Stimulated activated CD4-positive, alpha-beta T cell treated with anti-CD3 and anti-CD28 coated beads, Interleukin-12 subunit alpha, Interleukin-12 subunit beta, amount 100 ng/mL, for 48 hours (primary cell): ENCODE measurements at regions not wholly inside any gene's neighbourhood (a gene's known extent, or its start where the extent isn't known, plus 50 kb on each side); places are given as distances from the start of the nearest gene placed in this dataset.

Source experiments
- DNase-seq, 3 donors: peaks; one replicate each; pipeline ENCODE4 v3.0.0-alpha.2; 2020; ENCODE audit warnings: low read depth in 2 of 3, low spot score in 1 of 3

- no peak for DNase-seq
Measured at GRCh38 chr13:99053636-99054233, 75.9 kb upstream of the DOCK9 start.

DNA sequence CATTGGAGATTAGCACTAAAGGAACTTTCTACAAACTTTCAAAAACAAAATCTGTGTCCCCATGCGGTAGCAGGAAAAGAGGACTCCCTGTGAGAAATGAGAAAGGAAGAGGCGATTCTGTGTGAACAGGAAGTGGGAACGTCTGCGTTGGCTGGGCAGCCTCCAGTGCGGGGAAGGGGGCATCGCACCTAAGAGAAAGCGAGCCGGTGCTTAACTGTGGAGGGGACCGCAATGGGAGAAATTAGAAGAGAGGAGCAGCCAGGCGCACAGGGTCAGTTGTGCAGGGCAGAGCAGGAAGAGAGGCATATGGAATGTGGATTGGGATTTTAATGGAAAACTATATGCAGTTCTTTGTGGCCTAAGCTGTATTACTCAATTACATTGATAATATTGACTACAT, 77.4 kb upstream of the DOCK9 start:
- DNase-seq = no peak

DNA sequence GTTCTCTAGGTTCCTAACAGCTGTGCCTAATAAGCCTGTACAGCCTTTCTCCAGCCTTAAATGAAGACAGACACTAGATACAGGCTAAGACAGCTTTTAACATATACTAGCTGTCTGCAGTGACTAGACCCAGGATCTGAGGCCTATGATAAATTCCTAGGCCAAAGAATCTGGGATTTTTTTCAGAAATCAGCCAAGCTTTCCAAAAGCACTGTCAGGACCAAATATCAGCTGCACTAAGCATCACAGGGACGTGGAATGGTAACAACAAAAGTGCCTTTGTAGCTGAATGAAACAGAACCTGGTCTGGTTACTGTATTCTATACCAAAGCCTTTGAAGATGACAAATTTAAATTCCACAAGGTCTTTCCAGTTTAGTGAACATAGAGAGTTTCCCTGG, 77.9 kb upstream of the DOCK9 start:
- DNase-seq = no peak

DNA sequence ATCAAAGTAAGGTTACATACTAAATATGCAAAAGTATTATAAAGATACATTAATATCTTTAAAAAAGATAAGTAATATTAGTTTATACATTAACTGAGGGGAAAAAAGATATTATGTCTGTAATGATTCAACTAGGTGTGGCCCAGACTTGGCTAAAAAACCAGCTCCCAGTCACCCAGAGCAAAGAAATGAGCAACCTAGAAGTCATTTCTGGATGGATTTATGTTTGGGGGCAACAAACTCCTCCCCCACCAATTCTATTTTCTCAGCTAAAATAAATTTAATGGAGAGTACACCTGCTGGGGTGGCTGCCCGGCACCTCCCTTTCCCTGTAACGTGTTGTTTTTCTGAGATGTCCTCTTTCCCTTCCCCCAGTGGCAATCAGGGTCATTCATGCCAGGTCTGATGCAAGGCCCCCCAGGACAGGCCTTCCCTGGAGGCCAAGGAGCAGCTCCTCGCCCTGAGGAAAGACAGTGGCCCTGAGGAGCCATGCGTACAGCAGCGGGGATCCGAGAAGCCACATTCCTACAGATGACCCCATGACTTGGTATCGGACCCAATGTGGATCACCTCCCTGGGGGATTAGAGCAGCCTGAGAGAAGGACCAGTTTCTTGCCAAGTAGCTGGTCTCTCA, 78.6 kb upstream of the DOCK9 start:
- no peak for DNase-seq

GRCh38 chr13:99057310-99057975, 79.6 kb upstream of the DOCK9 start:
- no peak for DNase-seq

DNA sequence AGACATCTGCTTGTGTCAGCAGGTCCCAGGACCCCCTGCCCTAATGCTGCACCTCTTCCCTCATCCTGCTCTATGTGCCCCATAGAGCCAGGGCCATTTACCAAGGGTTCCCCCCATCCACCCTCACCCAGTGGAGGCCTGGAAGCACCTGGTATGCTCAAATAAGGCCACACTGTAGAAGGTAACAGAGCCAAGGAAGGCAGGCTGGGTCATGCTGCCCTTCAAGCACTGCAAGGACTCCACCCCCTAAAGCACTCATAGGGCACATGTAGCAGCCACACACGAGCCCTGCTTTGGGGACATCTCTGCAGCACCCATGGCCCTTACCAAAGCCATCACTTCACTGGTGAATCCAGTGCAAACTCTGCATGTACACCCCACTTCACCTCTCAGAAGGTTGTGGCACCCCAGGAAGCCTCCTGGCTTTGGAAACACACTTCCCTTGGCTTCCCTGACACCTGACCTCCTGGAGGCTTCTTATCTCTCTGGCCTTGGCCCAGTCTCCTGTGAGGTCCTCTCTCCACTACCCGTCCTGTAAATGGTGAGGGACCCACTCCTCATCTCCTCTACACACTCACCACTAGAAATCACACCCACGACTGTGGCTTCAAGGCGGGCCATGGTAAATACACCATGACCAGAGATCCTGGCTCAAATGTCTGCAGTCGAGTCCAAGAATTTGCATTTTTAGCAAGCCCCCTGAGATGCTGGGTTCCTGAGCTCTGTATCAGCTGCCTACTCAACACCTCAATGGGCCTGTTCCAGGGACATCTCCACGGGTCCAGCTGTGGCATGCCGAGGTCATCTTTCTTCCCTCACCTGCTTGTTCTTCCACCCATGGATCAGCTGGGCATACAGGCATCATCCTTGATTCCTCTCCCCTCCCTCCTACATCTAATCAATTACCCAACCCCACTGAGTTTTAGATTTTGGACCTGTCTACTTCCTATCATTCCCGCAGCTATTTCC, 80.9 kb upstream of the DOCK9 start:
- DNase-seq = no peak

DNA sequence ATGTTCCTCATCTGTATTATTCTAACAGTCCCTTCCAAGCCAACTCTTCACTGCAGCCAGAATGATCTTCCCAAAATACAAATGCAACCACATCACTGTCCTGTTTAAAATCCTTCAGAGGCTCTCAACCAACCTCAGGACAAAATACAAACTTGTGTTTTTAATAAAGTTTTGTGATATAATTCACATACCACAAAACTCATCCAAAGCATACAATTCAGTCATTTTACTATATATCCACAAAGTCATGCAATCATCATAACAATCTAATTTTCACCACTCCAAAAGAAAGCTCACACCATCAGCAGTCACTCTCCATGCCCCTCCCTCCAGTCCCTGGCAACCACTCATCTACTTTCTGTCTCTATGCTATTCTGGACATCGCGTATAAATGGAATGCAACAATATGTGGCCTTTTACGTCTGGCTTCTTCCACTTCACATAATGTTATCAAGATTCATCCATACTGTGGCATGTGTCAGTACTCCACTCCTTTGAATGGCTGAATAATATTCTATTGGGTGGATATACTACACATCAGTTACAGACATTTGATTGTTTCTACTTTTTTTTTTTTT, 81.7 kb upstream of the DOCK9 start:
- DNase-seq = no peak

DNA sequence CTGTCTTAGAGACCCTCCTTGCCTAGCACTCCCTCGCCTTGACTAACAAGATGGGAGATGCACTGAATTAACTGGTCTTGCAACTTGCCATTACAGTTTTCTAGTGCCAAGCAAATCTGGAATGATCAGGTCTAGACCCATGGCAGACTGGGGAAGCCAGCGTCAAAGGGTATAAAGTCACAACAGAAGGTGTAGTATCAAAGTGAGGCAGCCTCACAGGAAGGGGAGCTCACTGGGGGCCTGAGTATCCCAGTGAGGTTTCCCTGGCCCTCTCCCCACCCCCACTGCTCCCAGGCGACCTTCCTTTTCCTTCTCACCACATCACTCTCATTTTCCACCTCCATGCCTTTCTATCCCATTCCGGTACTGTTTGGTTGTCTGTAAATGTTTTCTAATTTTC, 83.5 kb upstream of the DOCK9 start:
- DNase-seq = no peak

DNA sequence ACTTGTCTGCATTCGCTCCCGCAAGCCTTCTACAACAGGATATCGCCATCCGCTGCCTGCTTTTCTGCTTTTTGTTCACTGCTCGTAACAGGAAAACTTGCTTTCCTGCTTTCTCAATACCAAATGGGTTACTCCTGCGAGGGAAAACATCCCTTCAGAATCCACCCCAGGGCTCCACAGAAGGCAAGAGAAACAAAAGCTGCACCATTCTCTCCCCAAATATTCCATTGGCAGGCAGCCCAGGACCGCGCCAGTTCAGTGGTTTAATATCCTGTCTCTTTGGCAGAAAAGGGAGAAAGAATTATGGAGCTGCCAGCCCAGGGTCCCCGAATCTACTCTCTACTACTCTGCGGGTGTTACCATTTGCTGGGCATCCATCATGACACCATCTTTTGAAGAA, 84.7 kb upstream of the DOCK9 start:
- no peak for DNase-seq

GRCh38 chr13:99063178-99063577, 85.3 kb upstream of the DOCK9 start:
- DNase-seq = no peak

DNA sequence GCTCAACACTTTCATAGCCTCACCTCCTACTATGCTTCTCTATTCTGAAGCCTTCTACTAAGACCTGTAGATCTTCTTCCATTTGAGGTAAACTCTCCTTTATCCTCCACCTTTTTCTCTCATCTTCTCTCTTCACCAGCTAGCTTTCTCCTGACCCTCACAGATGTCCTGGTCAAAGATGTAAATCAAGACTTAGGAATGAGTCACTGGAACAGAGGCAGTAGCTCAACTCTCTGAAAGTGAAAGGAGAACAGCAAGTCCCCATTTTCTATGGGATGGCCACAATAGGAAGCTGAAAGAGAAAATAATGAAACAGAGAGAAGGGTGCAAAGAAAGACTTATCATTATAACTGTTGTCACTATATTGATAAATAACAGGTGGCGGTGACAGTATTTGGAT, 86.1 kb upstream of the DOCK9 start:
- no peak for DNase-seq

GRCh38 chr13:99064624-99065234, 86.9 kb upstream of the DOCK9 start:
- DNase-seq = no peak

DNA sequence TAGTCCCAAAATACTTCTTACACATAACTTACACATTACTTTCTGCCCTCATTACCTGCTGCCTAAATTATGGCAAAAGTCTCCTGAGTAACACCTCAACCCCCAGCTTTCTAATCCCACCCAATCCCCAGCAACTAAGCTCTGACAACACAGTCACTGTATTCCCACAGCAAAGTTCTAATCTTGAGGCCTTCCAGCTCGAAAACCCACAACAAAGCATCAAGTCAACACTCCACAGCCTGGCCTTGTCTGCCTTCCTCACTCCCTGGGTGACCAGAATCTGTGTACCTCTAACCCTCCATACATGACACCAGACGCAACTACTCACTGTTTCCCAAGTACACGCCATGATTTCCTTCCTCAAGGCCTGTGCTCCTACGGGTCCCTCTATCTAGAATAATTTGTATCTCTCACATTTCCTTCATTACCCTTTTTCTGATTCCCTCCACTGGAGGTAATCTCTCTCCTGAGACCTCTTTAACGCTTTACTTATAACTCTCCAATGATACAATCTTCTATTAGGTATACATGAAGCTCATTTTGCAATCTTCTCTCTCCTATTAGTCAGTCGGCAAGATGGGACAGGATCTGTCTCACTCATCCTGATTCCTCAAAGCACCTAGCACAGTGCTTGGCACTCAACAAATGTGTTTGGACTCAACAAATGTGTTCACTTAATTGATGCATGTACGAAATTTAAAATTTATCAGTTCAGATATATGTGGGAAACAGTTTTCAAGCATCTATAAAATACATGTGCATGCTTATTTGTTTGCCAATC, 87.6 kb upstream of the DOCK9 start:
- no peak for DNase-seq

DNA sequence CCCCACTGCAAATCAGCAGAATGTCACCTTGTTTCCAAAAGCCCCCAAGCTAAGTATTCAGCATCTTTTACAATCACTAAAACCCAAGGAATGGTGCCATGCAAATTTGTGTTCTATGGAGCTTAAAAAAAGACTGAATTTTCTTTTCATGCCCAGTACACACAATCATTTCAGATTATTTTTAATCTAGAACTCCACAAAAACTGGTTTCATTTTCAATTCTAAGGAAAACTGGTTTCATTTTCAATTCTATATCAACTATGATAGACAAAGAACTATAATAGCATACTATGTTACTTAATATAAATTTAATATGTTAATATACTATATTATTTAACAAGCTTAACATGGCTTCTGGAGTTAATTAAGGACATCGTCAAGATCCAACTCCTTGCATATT, 88.4 kb upstream of the DOCK9 start:
- DNase-seq = no peak

DNA sequence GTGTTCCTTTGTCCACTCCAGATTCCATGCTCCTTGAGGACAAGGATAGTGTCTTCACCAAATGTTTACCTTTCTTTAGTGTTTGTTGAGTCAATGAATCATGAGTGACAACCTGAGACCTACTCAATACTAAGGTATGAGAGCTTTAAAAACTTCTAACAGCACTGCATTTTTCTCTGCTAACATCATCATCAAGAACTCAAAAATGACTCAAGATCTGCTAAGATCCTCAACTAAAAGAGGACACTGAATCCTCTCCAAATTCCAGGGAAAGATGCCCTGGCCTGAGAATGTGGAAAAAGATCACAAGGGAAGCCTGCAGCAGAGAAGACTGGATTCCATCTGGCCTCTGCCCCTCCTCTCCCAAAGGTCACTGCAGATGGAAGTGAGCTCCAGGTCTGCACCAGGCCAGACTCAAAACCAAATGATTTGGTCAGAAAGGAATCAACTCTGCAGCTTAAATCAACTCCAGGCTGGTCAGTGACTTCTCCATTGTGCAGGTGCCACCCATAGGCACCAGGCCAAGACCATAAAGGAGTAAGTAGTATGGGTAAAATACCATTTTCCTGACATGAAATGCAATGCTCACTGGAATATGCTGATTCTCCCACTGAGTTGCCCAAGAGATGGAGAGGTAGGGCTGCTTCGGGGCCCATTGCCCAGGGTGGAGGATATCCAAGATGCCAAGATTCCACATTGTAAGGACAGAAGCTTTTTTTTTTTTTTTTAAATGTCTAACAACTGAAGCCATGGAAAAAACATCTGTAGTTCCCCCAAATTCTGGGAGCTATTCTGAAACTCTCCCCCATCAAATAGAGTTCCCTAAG, 89.5 kb upstream of the DOCK9 start:
- DNase-seq = no peak

DNA sequence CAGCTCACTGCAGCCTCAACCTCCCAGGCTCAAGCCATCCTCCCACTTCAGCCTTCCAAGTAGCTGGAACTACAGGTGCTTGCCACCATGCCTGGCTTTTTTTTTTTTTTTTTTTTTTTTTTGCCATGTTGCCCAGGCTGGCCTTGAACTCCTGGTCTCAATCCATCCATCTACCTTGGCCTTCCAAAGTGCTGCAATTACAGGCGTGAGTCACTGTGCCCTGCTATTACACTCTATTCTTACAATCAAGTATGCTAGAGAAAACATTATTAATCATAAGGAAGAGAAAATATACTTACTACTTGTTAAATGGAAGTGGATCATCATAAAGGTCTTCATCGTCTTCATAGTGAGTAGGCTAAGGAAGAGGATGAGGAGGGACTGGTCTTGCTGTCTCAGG, 93.3 kb upstream of the DOCK9 start:
- DNase-seq = no peak

GRCh38 chr13:99071666-99072065, 93.8 kb upstream of the DOCK9 start:
- no peak for DNase-seq

- DNase-seq = no peak
Measured at GRCh38 chr13:99072356-99072755, 94.5 kb upstream of the DOCK9 start.

GRCh38 chr13:99072941-99073340, 95.1 kb upstream of the DOCK9 start:
- DNase-seq = no peak
